ENCODE measurements at regions not wholly inside any gene's neighbourhood (a gene's known extent, or its start where the extent isn't known, plus 50 kb on each side); places are given as distances from the start of the nearest gene placed in this dataset.

- no peak for TF ChIP-seq POLR2A (IDR thresholded peaks at IDR 0.05; ENCODE audit: low read depth, low read length)
- TF ChIP-seq POLR2AphosphoS5 (IDR thresholded peaks at IDR 0.05; ENCODE audit: low read depth, low read length), result no peak
- TF ChIP-seq TAF1 (IDR thresholded peaks at IDR 0.05; ENCODE audit: borderline replicate concordance, low read depth, low read length), result no peak
Observed at GRCh38 chr9:88251903-88252302, 113.6 kb upstream of the SPATA31C2 start.

All from GM12892 (cell line).